ENCODE measurements at regions not wholly inside any gene's neighbourhood (a gene's known extent, or its start where the extent isn't known, plus 50 kb on each side); places are given as distances from the start of the nearest gene placed in this dataset.

DNA sequence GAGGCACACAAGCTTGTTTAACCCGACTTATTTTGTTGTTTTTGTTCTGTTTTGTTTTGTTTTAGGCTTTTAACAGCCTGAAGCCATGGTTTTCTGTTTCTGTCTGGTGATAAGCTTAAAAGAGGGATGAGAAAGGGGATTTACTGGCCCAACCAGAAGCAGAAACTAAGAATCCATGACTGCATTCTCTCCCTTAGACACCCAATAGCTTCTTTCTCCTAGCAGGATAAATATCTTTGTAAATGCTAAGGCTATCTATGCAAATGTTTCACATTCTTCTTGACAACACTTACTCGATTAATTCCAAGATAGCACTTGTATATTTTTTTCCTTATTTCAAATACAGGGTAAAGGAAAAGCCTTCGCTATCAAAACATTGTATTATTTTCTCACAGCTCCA lies 53.7 kb upstream of the SMAD1 start:
- no peak for DNase-seq (ENCODE audit: low spot score)

DNA sequence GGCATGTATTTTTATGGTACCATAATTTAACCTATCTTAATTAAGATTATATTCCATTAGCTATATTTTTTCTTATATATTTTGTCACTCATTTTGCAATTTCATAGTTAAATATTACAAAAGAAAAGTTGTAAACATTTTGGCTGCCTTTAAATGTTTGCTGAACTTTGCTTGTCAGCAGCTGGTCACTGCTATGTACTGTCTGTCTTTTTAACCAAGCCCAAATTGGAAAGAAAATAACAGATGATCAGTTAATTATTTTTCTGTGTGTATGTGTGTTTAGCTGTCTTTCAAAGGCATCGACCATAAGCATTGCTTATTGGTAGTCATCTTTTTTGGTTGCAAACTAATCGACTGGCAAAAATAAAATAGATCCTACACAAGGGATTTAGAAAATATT lies 54.4 kb upstream of the SMAD1 start:
- no peak for DNase-seq (ENCODE audit: low spot score)

DNA sequence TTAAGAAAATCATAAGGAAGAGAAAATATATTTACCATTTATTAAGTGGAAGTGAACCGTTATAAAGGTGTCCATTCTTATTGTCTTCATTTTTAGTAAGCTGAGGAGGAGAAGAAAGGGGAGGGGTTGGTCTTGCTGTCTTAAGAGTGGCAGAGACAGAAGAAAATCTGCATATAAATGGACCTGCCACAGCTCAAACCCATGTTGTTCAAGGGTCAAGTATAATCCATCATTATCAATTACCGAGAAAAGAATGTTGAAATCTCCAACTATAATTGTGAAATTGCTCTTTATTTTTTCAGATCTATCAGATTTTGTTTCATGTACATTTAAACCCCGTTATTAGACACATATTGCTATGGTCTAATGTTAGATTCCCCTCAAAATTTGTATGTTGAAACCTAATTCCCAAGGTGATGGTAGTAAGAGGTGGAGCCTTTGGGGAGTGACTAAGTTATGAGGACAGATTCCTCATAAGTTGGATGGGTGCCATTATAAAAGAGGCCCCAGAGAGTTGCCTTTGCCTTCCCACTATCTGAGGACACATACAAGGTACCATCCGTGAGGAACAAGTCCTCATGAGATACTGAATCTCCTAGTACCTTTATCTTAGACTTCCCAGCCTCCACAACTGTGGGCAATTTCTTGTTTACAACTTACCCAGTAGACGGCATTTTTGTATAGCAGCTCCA lies 58.5 kb upstream of the SMAD1 start:
- no peak for DNase-seq (ENCODE audit: low spot score)

DNA sequence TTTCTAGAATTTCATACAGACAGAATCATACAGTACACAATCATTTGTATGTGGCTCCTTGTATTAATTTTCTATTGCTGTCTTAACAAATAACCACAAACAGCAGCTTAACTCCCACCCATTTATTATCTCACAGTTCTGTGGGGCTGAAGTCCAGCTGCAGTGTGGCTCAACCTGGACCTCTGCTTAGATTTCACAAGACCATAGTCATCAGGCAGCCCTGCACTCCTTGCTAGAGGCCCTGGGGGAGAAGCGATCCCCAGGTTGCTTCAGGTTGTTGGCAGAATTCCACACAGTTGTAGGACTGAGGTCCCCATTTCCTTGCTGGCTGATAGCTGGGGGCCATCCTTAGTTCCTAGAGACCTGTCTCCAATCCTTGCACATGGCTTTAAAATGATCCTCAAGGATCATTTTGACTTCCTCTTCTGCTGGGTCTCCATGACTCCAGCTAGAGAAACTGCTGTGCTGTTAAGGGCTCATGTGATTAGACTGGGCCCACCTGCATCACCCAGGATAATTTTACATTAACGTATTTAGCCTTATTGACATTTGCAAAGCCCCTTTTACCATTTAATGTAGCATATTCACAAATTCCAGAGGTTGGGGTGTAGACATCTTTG lies 60.9 kb upstream of the SMAD1 start:
- DNase-seq (ENCODE audit: low spot score): no peak

DNA sequence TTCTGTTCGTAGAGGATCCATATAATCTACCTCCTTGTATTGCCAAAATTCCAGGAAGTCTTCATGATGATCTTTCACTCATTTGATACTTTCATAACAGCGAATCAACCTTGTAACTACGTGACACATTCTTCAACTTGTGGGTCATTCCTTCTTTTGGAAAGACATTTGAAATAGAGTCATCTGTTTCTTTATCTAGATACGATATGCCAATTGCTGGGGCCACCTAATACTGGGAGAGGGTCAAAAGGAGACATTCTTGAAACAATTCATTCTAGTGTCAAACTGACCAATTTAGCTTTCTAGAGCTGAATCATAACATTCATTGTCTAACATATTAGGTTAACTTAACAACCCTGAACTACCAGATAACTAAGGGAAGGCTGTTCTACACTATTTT lies 62.9 kb upstream of the SMAD1 start:
- no peak for DNase-seq (ENCODE audit: low spot score)

DNA sequence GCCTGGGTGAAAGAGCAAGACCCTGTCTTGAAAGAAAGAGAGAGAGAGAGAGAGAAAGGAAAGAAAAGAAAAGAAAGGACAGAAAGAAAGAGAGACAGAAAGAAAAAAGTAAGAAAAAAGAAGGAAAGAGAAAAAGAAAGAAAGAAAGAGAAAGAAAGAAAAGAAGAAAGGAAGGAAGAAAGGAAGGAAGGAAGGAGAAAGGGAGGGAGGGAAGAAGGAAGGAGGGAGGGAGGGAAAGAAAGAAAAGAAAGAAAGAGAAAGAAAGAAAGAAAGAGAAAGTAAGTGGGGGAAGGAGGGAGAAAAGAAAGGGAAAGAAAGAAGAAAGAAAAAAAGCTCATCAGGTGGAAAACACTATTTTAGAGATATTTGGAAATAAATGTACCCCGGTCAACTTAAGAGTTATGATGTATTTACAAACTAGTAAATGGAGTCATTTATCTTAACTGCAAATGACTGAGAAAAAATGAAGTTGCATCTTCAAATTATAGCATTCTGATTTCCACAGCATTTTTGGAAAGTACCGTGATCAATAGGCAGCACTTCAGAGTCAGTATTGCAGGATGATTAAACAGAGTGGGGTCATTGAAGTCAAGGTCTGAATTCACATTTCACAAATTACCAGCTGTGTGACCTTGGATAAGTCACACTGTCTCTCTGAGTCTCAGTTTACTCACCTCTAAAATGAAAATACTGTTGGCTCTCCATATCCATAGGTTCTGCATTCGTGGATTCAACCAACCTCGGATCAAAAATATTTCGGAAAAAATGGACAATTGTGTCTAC lies 64.1 kb upstream of the SMAD1 start:
- DNase-seq (ENCODE audit: low spot score): no peak

DNA sequence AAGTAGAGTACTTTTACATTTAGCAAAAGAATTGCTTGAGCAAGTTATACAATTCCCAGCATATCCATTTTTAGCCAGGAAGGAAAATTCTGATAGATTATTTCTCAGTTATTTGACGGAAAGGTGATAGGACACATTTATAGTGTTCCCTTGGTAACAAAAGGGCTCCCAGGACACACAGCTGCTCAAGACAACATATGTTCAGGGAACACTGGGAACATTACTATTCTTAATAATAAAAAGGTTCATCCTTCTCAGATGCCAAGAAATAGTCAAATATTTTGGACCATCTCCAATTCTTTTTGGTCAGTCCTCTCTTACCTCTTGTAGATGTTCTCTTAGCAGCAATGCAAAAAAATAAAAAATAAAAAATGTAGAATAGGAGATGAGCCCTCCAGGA lies 66.8 kb upstream of the SMAD1 start:
- no peak for DNase-seq (ENCODE audit: low spot score)

DNA sequence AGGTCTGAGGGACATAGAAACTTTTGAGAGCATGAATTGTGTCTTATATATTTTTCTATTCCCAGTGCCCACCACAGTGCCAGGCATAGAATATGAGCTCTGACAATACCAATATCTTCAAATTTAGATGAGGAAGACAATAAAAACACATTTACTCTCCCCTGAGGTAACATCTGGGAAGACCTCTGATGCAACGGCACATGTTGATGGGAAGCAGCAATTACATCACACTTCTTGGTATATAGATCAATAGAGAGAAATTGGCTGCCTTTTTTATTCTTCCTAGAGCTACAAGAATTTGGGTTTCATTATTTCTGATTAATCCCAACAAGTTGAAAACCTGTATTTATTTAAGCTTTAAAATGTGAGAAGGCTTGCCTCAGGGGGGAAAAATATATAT lies 67.4 kb upstream of the SMAD1 start:
- no peak for DNase-seq (ENCODE audit: low spot score)

DNA sequence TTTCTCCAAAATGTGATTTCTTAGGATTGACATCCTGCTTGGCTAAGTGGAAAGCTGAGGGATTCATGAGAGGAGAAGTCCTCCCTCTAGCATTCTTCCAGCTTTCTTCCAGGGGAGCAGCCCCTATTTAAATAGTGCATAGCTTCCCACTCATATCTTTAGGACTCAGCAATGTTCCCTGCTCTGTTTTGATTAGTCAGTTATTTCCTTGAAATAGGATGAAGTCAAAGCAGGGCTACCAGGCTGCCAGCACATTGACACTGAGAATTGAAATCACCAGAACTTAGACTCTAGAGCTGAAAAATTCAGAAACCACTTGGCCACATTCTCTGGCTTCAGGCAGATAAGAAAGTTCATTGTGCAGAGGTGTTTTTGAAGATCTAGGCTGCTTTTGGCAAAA lies 74.7 kb upstream of the SMAD1 start:
- no peak for DNase-seq (ENCODE audit: low spot score)

DNA sequence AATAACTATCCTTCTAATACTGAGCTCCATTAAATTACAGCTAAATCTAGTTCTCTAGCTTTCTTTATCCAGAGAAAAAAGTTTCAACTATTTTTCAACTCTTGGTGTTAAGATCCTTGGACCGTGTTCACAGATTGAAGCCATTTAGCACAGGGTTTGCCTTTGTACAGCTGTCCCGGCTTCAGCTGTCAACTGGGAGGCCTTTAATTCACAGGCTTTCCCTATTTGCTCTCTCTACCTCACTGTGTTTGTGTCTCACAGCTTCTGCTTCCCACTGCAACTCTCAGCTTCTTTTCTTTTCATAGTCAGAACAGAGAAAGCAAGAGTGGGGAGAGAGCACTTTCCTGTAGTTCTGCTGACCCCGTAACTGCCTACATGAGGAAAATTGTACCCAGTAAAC lies 76.9 kb upstream of the SMAD1 start:
- no peak for DNase-seq (ENCODE audit: low spot score)

DNA sequence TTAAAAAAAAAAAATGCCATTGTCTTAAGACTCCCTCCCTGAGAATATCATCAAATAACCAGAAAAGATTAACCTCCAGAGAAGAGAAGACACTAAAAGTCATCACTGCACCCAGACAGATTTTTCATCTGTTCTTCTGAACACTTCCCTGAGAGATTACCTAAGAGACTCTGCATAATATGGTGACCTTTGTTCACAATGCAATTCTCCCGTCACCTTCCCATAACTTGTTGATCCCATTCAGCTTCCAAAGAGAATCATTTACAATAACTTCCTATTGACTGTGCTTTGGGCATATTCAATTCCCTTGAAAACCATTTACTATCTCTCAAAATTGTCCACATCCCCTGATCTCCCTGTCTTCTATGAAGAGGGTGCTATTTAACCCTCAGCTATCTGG lies 85.1 kb upstream of the SMAD1 start:
- no peak for DNase-seq (ENCODE audit: low spot score)

DNA sequence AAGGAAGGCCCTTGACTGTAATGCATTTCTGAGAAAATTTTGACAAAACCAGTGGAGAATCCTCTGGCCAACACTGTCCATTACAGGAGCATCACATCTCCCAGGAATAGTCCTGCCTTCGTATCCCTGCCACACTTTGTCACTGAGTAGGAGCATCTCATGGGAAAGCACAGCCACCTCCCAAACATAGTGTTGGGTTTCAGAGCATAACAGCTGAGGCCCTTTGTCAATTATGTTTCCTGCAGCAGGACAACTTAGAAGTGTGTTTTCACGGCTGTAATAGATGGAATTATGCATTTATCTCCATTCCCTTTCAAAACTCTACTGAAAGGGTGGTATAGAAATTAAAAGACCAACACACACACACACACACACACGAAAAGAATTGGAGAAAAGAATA lies 91.1 kb upstream of the SMAD1 start:
- DNase-seq (ENCODE audit: low spot score): no peak

DNA sequence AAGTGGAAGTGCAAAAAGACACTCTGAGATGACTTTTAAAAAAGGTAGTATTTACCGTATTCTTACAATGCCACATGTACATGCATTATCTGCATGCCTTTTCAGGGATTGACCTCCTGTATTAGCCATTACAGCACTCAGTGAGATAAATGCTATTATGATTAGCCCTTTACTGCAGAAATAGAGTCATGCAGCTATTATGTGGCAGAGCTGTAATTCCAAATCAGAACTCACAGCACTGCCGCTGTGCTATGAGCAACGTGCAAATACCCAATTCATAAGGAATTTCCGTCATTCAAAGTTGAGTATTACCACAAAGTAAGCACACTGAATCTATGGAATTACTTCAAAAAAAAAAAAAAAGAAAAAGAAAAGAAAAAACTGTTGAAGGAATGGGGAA lies 92.1 kb upstream of the SMAD1 start:
- DNase-seq (ENCODE audit: low spot score): no peak

DNA sequence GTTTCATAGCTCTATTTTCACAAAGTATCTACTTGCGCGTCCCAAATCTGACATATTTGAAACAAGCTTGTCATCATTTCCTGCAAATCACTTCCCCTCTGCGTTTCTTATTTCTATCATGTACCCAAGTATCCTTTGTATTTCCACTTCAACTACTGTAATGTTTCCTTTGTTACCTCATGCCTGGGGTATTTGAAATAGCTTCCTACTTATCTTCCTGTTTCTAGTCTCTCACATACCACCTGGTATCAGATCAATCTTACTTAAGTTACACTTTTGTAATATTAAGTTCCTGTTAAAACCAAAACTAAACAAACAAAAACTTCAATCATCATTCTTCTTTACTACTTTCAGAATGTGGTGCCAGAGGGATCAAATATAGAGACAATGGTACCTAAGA lies 93.6 kb upstream of the SMAD1 start:
- DNase-seq (ENCODE audit: low spot score): no peak

DNA sequence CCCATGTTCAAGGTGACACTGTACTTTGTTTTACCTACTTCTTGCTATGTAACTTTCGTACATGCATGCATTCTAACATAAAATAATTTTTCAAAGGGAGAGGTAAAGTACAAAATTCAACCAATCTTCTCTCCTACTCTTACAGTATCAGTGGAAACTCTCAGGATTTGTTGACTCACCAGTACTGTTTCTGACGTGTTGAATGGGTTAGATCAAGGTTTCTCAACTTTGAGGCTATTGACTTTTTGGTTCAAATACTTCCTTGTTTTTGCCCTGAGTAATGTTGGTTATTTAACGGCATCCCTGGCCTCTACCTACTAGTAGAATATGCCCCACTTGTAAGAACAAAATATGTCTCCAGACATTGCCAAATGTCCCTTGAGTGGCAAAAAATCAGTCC lies 94.6 kb upstream of the SMAD1 start:
- no peak for DNase-seq (ENCODE audit: low spot score)

DNA sequence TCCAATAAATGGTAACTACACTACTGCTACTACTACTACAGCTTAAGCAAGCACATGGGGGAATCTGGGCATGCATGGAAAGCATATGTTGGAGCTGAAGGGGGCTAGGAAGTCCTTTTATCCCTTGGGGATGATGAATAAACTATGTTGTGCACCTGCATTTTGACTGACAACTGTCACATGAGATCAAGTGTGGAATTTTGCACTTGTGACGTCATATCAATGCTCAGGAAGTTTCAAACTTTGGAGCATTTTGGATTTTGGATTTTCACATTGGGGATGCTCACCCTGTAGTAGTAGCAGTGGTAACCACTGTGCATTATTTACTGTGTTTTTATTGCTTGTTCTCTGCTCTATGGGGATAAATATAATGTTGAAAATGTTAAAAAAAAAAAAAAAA lies 100.5 kb upstream of the SMAD1 start:
- DNase-seq (ENCODE audit: low spot score): no peak

DNA sequence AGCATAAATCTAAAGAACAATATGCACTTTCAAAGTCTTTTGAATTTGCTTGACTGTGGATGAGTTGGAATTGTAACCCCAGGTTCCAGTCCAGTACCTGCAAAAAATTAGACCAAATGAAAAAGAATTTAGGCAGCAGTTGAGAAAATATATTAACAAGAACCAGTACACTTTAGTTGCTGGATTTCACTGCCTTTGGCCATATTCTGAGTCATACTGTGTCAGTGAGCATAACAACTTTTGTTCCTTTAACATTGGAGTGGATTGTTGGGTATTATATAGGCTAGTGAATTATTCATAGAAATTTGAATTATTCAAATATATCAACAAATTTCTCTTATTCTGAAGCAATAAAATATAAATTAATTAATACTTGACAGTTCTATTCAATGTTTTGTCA lies 101.5 kb upstream of the SMAD1 start:
- DNase-seq (ENCODE audit: low spot score): no peak

DNA sequence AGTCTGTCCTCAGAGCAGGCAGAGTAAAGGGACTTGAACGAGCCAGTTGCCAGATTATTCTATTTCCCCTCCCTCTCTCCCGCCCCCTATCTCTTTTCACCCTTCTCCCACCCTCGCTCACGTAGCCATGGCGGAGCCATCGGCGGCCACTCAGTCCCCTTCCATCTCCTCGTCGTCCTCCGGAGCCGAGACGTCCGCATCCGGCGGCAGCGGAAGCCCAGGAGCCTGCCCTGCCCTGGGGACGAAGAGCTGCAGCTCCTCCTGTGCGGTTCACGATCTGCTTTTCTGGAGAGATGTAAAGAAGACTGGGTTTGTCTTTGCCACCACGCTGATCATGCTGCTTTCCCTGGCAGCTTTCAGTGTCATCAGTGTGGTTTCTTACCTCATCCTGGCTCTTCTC lies 106.2 kb upstream of the SMAD1 start:
- DNase-seq (ENCODE audit: low spot score): peak; percentile 16

DNA sequence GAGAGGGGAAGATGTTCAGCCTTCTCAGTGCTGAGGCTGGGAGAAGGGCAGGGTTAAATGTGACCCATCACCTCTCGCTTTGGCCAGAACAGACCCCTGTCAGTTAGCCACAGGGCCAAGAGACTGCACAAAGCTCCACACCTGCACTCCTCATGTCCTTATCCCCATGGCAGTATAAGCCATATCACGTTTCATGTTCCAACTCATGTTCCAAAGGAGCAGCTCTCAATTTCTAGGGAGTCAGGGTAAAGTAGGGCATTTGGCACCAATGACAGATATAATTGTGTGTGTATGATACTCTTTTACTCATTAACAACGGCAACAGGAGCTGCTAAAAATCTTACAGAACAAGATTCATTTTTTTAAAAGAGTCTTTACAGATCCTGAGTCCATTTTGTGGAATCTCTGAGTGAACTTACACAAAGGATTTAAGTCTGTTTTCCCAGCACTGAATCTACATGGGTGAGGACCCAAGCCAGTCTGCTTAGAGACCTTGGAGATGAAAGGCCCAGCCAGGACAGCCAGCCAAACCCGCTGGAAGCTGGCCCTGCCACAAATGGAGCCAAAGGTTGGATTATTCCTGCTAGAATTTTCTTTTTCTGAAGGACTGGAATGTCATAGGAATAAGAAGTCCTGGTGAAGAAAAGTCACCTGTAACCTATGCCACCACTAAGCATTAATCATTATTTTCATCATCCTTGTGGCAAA lies 129.1 kb upstream of the SMAD1 start:
- no peak for DNase-seq (ENCODE audit: low spot score)

DNA sequence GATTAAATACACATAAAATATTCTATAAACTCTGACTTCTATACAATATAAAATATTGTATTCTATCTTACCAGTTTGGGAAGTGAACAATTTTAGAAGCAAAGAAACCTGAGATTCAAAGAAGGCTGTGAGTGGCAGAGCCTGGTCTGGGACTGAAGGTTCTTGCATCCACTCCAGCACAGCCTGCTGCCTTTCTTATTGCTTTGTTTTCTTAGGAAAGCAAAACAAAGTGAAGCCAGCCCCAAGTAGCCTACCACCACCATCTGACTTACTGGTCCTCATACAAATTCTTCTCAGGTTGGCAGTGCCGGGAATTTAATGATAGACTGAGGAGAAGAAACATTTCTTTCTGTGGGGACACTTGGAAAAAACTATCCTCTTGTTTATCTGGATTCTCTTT lies 129.7 kb upstream of the SMAD1 start:
- DNase-seq (ENCODE audit: low spot score): no peak

DNA sequence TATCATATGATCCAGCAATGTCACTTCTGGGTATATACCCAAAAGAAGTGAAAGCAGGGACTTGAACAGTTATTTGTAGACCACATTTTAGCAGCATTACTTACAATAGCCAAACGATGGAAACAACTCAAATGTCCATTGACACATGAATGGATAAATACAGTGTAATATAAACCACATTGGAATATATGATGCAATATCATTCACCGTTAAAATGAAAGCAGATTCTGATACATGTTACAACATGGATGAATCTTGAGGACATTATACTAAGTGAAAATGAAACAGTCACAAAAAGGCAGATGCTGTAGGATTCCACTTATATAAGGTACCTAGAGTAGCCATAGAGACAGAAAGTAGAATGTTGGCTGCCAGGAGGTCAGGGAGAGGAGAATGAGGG lies 130.5 kb upstream of the SMAD1 start:
- no peak for DNase-seq (ENCODE audit: low spot score)

DNA sequence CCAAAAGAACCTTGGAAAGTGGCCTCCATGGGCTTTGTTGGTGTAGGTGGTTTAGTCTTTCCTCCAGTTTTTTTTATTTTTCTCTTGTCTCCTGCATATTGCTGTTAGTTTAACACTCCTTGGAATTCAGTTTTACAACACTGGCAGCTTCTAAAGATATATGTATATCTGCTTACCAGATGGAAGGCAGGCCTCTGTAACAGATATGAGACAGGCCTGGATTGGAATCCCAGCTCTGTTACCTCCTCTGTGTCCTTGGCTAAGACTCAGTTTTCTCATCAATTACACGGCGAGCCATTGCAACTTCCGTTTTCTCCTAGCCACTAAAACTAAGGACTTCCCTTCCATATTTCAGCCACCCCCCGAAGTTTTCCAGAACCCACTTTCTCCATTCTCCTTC lies 133.4 kb upstream of the SMAD1 start:
- no peak for DNase-seq (ENCODE audit: low spot score)

DNA sequence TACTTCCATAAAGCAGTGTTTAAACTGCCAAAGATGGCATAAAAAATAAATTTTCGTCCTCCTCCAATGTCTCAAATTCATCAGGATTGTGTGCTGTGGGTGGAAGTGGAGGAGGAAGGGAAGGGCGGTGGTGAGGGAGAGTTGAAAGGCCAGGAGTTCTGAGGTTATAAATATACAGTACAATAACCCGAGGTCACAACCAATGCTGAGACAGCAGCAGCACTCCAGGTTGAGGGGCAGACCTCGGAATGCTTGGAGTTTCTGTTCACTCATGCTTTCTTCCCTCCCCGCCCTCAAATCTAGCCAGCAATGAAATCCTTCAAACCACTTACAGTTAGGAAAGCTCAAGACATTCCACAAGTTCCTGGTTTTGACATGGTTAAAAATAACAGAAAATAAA lies 134.0 kb upstream of the SMAD1 start:
- no peak for DNase-seq (ENCODE audit: low spot score)

Measured in D341Med (cell line).